HCT116 (cell line): ENCODE measurements at regions not wholly inside any gene's neighbourhood (a gene's known extent, or its start where the extent isn't known, plus 50 kb on each side); places are given as distances from the start of the nearest gene placed in this dataset.

Source experiments
- ATAC-seq: fragments of 200-7000 bp; cut with Tn5 transposase; 2 replicates; pipeline ENCODE4 v1.9.1; 2020; ENCODE audit warnings: mild to moderate bottlenecking, moderate library complexity
- BruUV-seq: library from RNA; stranded (reverse); fragments of 400-500 nt; replicated peaks from 2 replicates; lab custom pipeline; 2021; lab: Mats Ljungman, UMichigan
- CTCF ChIA-PET: fragments of 300-600 bp; sonication (Branson Sonifier 250); formaldehyde crosslinking; loops from one replicate; lab custom pipeline; 2021; ENCODE audit warnings: antibody characterized with exemption; lab: Charles Lee
- POLR2A ChIA-PET: fragments of 300-600, 350-600 bp; sonication (Branson Sonifier 250); formaldehyde crosslinking; loops from one replicate; lab custom pipeline; 2021; ENCODE audit warnings: antibody characterized with exemption; lab: Charles Lee
- RAD21 ChIA-PET, 2 experiments: fragments of 300-600 bp; sonication (Branson Sonifier 250); formaldehyde crosslinking; loops; one replicate each; lab custom pipeline; 2023; ENCODE audit warnings: low total read pairs in 2 of 2; ENCODE audit not compliant: uncharacterized antibody in 2 of 2, unreplicated experiment in 2 of 2, low non-redundant PET in 1 of 2; lab: Charles Lee
- DNase-seq: peaks from one replicate; pipeline ENCODE4 v3.0.0-alpha.2; 2010; ENCODE audit warnings: low read depth, low spot score
- H2AFZ ChIP-seq: fragments of 200-600 bp; shearing (Covaris generic), sonication (generic); 2 replicates; pipeline ENCODE4 v1.6.1; 2017; ENCODE audit warnings: low read depth, mixed run types, mixed read lengths, antibody characterized with exemption, low read length; ENCODE audit not compliant: poor library complexity, severe bottlenecking
- H3K27ac ChIP-seq: 2 replicates; pipeline ENCODE4 v1.5.1; 2012; ENCODE audit warnings: low read depth, low read length
- H3K27me3 ChIP-seq: fragments of 200-600 bp; sonication (generic); 2 replicates; pipeline ENCODE4 v1.6.1; 2016; ENCODE audit warnings: mixed run types, low read length, mixed read lengths; ENCODE audit not compliant: insufficient read depth
- H3K36me3 ChIP-seq, 2 experiments: fragments of 200-500 bp in 1 of 2; fragments of 200-600 bp in 1 of 2; sonication (Bioruptor generic) in 1 of 2; sonication (generic) in 1 of 2; 2 replicates each; pipeline versions ENCODE4 v1.5.1 to v1.6.1; 2014 to 2016; ENCODE audit warnings: low read length in 2 of 2, inconsistent platforms in 1 of 2, mixed read lengths in 1 of 2, mixed run types in 1 of 2; ENCODE audit not compliant: insufficient read depth in 2 of 2, control insufficient read depth in 1 of 2
- H3K4me1 ChIP-seq, 2 experiments: fragments of 200-600 bp in 1 of 2; sonication (generic) in 1 of 2; 2 replicates each; pipeline versions ENCODE4 v1.5.1 to v1.6.1; 2012 to 2017; ENCODE audit warnings: low read length in 2 of 2, inconsistent platforms in 1 of 2, mild to moderate bottlenecking in 1 of 2, mixed read lengths in 1 of 2, mixed run types in 1 of 2, moderate library complexity in 1 of 2; ENCODE audit not compliant: insufficient read depth in 2 of 2, control insufficient read depth in 1 of 2
- H3K4me2 ChIP-seq: fragments of 200-600 bp; sonication (generic); 2 replicates; pipeline ENCODE4 v1.6.1; 2017; ENCODE audit warnings: mixed run types, low read length, mixed read lengths
- H3K4me3 ChIP-seq, 2 experiments: fragments of 200-600 bp in 1 of 2; sonication (generic) in 1 of 2; replicated peaks in 1 of 2; 2 replicates each; pipeline ENCODE4 v1.5.1; 2011 to 2016; ENCODE audit warnings: low read length in 2 of 2, control low read depth in 1 of 2, low read depth in 1 of 2, mild to moderate bottlenecking in 1 of 2, mixed read lengths in 1 of 2, mixed run types in 1 of 2
- H3K79me2 ChIP-seq: fragments of 200-600 bp; sonication (generic); 2 replicates; pipeline ENCODE4 v1.6.1; 2017; ENCODE audit warnings: mild to moderate bottlenecking, mixed run types, low read length, moderate library complexity, mixed read lengths; ENCODE audit not compliant: insufficient read depth
- H3K9ac ChIP-seq: fragments of 200-600 bp; sonication (generic); 2 replicates; pipeline ENCODE4 v1.6.1; 2016; ENCODE audit warnings: low read length, mixed read lengths
- H3K9me2 ChIP-seq: fragments of 200-600 bp; sonication (generic), shearing (Covaris generic); 2 replicates; pipeline ENCODE4 v1.6.1; 2017; ENCODE audit warnings: mixed run types, mild to moderate bottlenecking, moderate library complexity; ENCODE audit not compliant: insufficient read depth
- H3K9me3 ChIP-seq, 2 experiments: fragments of 200-500 bp in 1 of 2; fragments of 200-600 bp in 1 of 2; sonication (Bioruptor generic) in 1 of 2; sonication (generic) in 1 of 2; 2 replicates each; pipeline ENCODE4 v1.6.1; 2014 to 2017; ENCODE audit warnings: low read length in 2 of 2, mixed read lengths in 2 of 2, inconsistent platforms in 1 of 2, low read depth in 1 of 2, mild to moderate bottlenecking in 1 of 2, mixed run types in 1 of 2, moderate library complexity in 1 of 2; ENCODE audit not compliant: control insufficient read depth in 1 of 2, insufficient read depth in 1 of 2
- H4K20me1 ChIP-seq: fragments of 200-600 bp; sonication (generic), shearing (Covaris generic); 2 replicates; pipeline ENCODE4 v1.6.1; 2017; ENCODE audit warnings: mixed run types, mild to moderate bottlenecking, moderate library complexity; ENCODE audit not compliant: insufficient read depth
- CEBPB ChIP-seq: IDR thresholded peaks from 2 replicates; pipeline ENCODE4 v1.6.1; 2012; ENCODE audit warnings: low read depth
- ELF1 ChIP-seq: IDR thresholded peaks from 2 replicates; pipeline ENCODE4 v1.6.1; 2012; ENCODE audit warnings: low read depth, borderline replicate concordance
- EZH2 ChIP-seq: fragments of 200-600 bp; sonication (generic); IDR thresholded peaks from 2 replicates; pipeline ENCODE4 v1.6.1; 2017; ENCODE audit warnings: antibody characterized with exemption, mixed run types
- JUND ChIP-seq: IDR thresholded peaks from 2 replicates; pipeline ENCODE4 v1.6.1; 2012
- MAX ChIP-seq: IDR thresholded peaks from 2 replicates; pipeline ENCODE4 v1.6.1; 2012
- POLR2A ChIP-seq: IDR thresholded peaks from 2 replicates; pipeline ENCODE4 v1.7.0; 2011; ENCODE audit warnings: borderline replicate concordance; ENCODE audit not compliant: insufficient read depth, insufficient read length; ENCODE audit errors: extremely low read depth
- POLR2AphosphoS5 ChIP-seq: IDR thresholded peaks from 2 replicates; pipeline ENCODE4 v1.6.1; 2011; ENCODE audit warnings: mild to moderate bottlenecking, low read depth, low read length, moderate library complexity
- SIN3A ChIP-seq: IDR thresholded peaks from 2 replicates; pipeline ENCODE4 v1.6.1; 2012; ENCODE audit warnings: low read depth
- SP1 ChIP-seq: IDR thresholded peaks from 2 replicates; pipeline ENCODE4 v1.6.1; 2012; ENCODE audit warnings: low read depth
- TCF7L2 ChIP-seq: IDR thresholded peaks from 2 replicates; pipeline ENCODE4 v1.7.0; 2011; ENCODE audit warnings: borderline replicate concordance, inconsistent platforms; ENCODE audit not compliant: insufficient read depth, insufficient read length; ENCODE audit errors: extremely low read depth
- ZNF274 ChIP-seq: fragments of 200-500 bp; sonication (Bioruptor generic); IDR thresholded peaks from 2 replicates; pipeline ENCODE4 v1.6.1; 2014; ENCODE audit warnings: mild to moderate bottlenecking, low read depth, low read length, inconsistent platforms
- intact Hi-C: fragments of 100-400 bp; cut with micrococcal nuclease; formaldehyde crosslinking; loops from 2 replicates; pipeline ENCODE4 v1.10.0; 2022
- TF ChIP-seq, protein P1 (sequence below): IDR thresholded peaks from 2 replicates; pipeline ENCODE4 v1.6.1; 2011; ENCODE audit warnings: mild to moderate bottlenecking, low read length, moderate library complexity; ENCODE audit not compliant: insufficient replicate concordance; ENCODE audit errors: extremely low read depth
- TF ChIP-seq, protein P2 (sequence below), 3 experiments: fragments of 200-600 bp in 1 of 3; sonication (generic) in 1 of 3; IDR thresholded peaks in 2 of 3; conservative IDR thresholded peaks in 1 of 3; 2 replicates each; pipeline ENCODE4 v1.5.1; 2012 to 2017; ENCODE audit warnings: low read depth in 2 of 3, low read length in 2 of 3, antibody characterized with exemption in 1 of 3, borderline replicate concordance in 1 of 3, control low read depth in 1 of 3, mild to moderate bottlenecking in 1 of 3, mixed read lengths in 1 of 3, mixed run types in 1 of 3, moderate library complexity in 1 of 3; ENCODE audit not compliant: insufficient read depth in 1 of 3
- TF ChIP-seq, protein P3 (sequence below): IDR thresholded peaks from 2 replicates; pipeline ENCODE4 v1.6.1; 2012

DNA sequence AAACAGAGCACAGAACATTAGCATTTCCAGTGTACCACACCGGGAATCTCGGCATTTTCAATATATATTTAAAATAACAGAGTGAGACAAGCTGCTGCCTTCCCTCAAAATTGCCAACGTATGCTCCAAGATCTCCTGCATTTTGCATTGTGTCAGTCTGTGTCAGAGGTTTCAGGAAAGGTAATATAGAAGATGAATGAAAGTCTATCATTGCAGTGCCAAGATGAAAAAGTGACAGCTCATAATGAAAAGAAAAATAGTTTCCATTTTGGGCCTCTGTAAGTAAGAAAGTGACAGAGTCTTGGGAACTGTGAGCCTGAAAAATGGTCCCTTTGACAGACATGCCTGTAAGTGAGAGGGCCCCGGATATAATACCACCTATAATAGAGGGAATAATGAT lies 297.8 kb upstream of the PIK3C3 start:
- Histone ChIP-seq H3K9ac (no peak overlapping the region), H3K4me2 (no peak overlapping the region), H3K9me2 (no peaks in the 10 kb centered on the region), H3K36me3 (no peaks in the 10 kb centered on the region), H3K27me3 (no peaks in the 10 kb centered on the region), H4K20me1 (no peaks in the 10 kb centered on the region), H2AFZ (no peak overlapping the region), H3K27ac (no peak overlapping the region), H3K79me2 (no peaks in the 10 kb centered on the region), H3K4me3 (no peak overlapping the region), H3K4me1 (no peaks in the 10 kb centered on the region), H3K9me3 (peaks cover 3 to 28% of the 10 kb centered on the region in 2 experiments; a peak in 2 of 4 replicates)
- ATAC-seq (no peak), DNase-seq (no peak)
- intact Hi-C loops, result no loop called here
- BruUV-seq, result no TSS peak
- ChIA-PET POLR2A (no interaction called here), CTCF (no interaction called here), RAD21 (no interaction called here)
- TF ChIP-seq SP1 (no peak), ZNF274 (no peak), ELF1 (no peak), SIN3A (no peak), MAX (no peak), JUND (no peak), POLR2A (no peak), EZH2 (no peak), CEBPB (no peak), POLR2AphosphoS5 (no peak), TCF7L2 (no peak)
- TF ChIP-seq, protein P1, sequence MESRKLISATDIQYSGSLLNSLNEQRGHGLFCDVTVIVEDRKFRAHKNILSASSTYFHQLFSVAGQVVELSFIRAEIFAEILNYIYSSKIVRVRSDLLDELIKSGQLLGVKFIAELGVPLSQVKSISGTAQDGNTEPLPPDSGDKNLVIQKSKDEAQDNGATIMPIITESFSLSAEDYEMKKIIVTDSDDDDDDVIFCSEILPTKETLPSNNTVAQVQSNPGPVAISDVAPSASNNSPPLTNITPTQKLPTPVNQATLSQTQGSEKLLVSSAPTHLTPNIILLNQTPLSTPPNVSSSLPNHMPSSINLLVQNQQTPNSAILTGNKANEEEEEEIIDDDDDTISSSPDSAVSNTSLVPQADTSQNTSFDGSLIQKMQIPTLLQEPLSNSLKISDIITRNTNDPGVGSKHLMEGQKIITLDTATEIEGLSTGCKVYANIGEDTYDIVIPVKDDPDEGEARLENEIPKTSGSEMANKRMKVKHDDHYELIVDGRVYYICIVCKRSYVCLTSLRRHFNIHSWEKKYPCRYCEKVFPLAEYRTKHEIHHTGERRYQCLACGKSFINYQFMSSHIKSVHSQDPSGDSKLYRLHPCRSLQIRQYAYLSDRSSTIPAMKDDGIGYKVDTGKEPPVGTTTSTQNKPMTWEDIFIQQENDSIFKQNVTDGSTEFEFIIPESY, result no peak
- TF ChIP-seq, protein P2, sequence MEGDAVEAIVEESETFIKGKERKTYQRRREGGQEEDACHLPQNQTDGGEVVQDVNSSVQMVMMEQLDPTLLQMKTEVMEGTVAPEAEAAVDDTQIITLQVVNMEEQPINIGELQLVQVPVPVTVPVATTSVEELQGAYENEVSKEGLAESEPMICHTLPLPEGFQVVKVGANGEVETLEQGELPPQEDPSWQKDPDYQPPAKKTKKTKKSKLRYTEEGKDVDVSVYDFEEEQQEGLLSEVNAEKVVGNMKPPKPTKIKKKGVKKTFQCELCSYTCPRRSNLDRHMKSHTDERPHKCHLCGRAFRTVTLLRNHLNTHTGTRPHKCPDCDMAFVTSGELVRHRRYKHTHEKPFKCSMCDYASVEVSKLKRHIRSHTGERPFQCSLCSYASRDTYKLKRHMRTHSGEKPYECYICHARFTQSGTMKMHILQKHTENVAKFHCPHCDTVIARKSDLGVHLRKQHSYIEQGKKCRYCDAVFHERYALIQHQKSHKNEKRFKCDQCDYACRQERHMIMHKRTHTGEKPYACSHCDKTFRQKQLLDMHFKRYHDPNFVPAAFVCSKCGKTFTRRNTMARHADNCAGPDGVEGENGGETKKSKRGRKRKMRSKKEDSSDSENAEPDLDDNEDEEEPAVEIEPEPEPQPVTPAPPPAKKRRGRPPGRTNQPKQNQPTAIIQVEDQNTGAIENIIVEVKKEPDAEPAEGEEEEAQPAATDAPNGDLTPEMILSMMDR (IDR thresholded peaks at IDR 0.05 in 2 of 3, conservative IDR thresholded peaks at IDR 0.05 in 1 of 3; ENCODE audit: borderline replicate concordance in 1 of 3, insufficient read depth in 1 of 3, low read depth in 2 of 3, low read length in 2 of 3), result no peak
- TF ChIP-seq, protein P3, sequence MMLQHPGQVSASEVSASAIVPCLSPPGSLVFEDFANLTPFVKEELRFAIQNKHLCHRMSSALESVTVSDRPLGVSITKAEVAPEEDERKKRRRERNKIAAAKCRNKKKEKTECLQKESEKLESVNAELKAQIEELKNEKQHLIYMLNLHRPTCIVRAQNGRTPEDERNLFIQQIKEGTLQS, result no peak
